BJ (cell line): ENCODE measurements at regions not wholly inside any gene's neighbourhood (a gene's known extent, or its start where the extent isn't known, plus 50 kb on each side); places are given as distances from the start of the nearest gene placed in this dataset.

Experiments used
- CTCF ChIA-PET: fragments of 350-600 bp; formaldehyde crosslinking; extraction: SDS; loops from one replicate; lab custom pipeline; 2021; ENCODE audit warnings: antibody characterized with exemption, inconsistent platforms; lab: Yijun Ruan, JAX
- POLR2A ChIA-PET: fragments of 300-600 bp; sonication (Branson Sonifier 250); formaldehyde crosslinking; extraction: SDS; loops from one replicate; lab custom pipeline; 2021; ENCODE audit warnings: antibody characterized with exemption; lab: Charles Lee
- DNase-seq: peaks from one replicate; pipeline ENCODE4 v3.0.0-alpha.2; 2011; ENCODE audit warnings: low read depth
- H3K27me3 ChIP-seq: 2 replicates; pipeline ENCODE4 v1.6.0; 2011; ENCODE audit warnings: low read length; ENCODE audit not compliant: control insufficient read depth, insufficient read depth
- H3K36me3 ChIP-seq: 2 replicates; pipeline ENCODE4 v1.5.1; 2011; ENCODE audit warnings: low read length; ENCODE audit not compliant: control insufficient read depth, insufficient read depth
- H3K4me3 ChIP-seq: 2 replicates; pipeline ENCODE4 v1.5.1; 2011; ENCODE audit warnings: low read depth, mild to moderate bottlenecking, control low read depth, low read length
- CTCF ChIP-seq: IDR thresholded peaks from 2 replicates; pipeline ENCODE4 v1.5.1; 2011; ENCODE audit warnings: low read depth, mild to moderate bottlenecking, control low read depth, inconsistent platforms, low read length, moderate library complexity; ENCODE audit not compliant: insufficient read depth

GRCh38 chr11:30089921-30090320 lies 73.1 kb upstream of the KCNA4 start:
- no peak for TF ChIP-seq CTCF
- DNase-seq: no peak
- ChIA-PET POLR2A (no interaction called here), CTCF (no interaction called here)
- Histone ChIP-seq H3K4me3 (no peak overlapping the region), H3K27me3 (no peaks in the 10 kb centered on the region), H3K36me3 (no peaks in the 10 kb centered on the region)

- no peak for DNase-seq
- POLR2A ChIA-PET: no interaction called here
- Histone ChIP-seq H3K27me3 (no peaks in the 10 kb centered on the region), H3K36me3 (no peaks in the 10 kb centered on the region), H3K4me3 (no peak overlapping the region)
- no peak for TF ChIP-seq CTCF
- CTCF ChIA-PET: no interaction called here
Measured at GRCh38 chr11:30091246-30091645, 74.4 kb upstream of the KCNA4 start.

- no peak for DNase-seq
- ChIA-PET POLR2A (no interaction called here), CTCF (no interaction called here)
- no peak overlapping the region for H3K4me3 ChIP-seq
- no peaks in the 10 kb centered on the region for H3K27me3 ChIP-seq
- H3K36me3 ChIP-seq: no peaks in the 10 kb centered on the region
- no peak for TF ChIP-seq CTCF
Measured at GRCh38 chr11:30091737-30092136, 74.9 kb upstream of the KCNA4 start.

- no peak for TF ChIP-seq CTCF
- no peaks in the 10 kb centered on the region for H3K36me3 ChIP-seq
- no peaks in the 10 kb centered on the region for H3K27me3 ChIP-seq
- ChIA-PET POLR2A (no interaction called here), CTCF (no interaction called here)
- H3K4me3 ChIP-seq: no peak overlapping the region
- no peak for DNase-seq
Measured at GRCh38 chr11:30092518-30092917, 75.7 kb upstream of the KCNA4 start.

GRCh38 chr11:30100495-30100894 lies 83.7 kb upstream of the KCNA4 start:
- no peak for TF ChIP-seq CTCF
- Histone ChIP-seq H3K27me3 (no peaks in the 10 kb centered on the region), H3K36me3 (no peaks in the 10 kb centered on the region), H3K4me3 (no peak overlapping the region)
- no peak for DNase-seq
- POLR2A ChIA-PET: no interaction called here
- CTCF ChIA-PET: no interaction called here
